IMR-90 (cell line): ENCODE measurements at regions not wholly inside any gene's neighbourhood (a gene's known extent, or its start where the extent isn't known, plus 50 kb on each side); places are given as distances from the start of the nearest gene placed in this dataset.

Source experiments
- BHLHE40 ChIP-seq: fragments of 150-350 bp; IDR thresholded peaks from 2 replicates; pipeline ENCODE4 v1.6.1; 2016; ENCODE audit warnings: mild to moderate bottlenecking, low read depth, low read length
- RAD21 ChIP-seq: IDR thresholded peaks from 2 replicates; pipeline ENCODE4 v1.6.1; 2012; ENCODE audit warnings: low read length, improper control_type of control experiment
- RFX5 ChIP-seq: IDR thresholded peaks from 2 replicates; pipeline ENCODE4 v1.8.0; 2012; ENCODE audit warnings: low read depth, mild to moderate bottlenecking, low read length, moderate library complexity
- TF ChIP-seq, protein P1 (sequence below): conservative IDR thresholded peaks from 2 replicates; pipeline ENCODE4 v1.5.1; 2012; ENCODE audit warnings: mild to moderate bottlenecking, low read depth, low read length, improper control_type of control experiment

DNA sequence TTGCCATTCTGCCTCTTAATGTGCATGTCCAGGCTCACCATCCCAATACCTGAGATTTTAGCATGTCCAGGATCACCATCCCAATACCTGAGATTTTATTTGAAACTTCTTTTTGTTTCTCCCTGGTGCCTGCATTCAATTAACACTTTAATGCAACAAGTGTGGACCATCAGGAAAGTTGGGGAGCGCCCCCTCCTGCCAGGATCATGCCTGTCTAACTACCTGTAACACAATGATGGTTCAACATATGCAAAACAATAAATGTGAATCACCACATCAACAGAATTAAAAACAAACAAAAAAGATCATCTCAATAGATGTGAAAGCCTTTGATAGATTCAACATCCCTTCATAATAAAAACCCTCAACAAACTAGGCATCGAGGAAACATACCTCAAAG lies 1359.5 kb upstream of the DIAPH2 start:
- TF ChIP-seq RFX5: no peak
- TF ChIP-seq BHLHE40: no peak
- TF ChIP-seq RAD21: no peak
- TF ChIP-seq, protein P1, sequence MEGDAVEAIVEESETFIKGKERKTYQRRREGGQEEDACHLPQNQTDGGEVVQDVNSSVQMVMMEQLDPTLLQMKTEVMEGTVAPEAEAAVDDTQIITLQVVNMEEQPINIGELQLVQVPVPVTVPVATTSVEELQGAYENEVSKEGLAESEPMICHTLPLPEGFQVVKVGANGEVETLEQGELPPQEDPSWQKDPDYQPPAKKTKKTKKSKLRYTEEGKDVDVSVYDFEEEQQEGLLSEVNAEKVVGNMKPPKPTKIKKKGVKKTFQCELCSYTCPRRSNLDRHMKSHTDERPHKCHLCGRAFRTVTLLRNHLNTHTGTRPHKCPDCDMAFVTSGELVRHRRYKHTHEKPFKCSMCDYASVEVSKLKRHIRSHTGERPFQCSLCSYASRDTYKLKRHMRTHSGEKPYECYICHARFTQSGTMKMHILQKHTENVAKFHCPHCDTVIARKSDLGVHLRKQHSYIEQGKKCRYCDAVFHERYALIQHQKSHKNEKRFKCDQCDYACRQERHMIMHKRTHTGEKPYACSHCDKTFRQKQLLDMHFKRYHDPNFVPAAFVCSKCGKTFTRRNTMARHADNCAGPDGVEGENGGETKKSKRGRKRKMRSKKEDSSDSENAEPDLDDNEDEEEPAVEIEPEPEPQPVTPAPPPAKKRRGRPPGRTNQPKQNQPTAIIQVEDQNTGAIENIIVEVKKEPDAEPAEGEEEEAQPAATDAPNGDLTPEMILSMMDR: no peak
